Gastroesophageal sphincter (tissue), 4 donors: ENCODE measurements at regions not wholly inside any gene's neighbourhood (a gene's known extent, or its start where the extent isn't known, plus 50 kb on each side); places are given as distances from the start of the nearest gene placed in this dataset.

Source experiments
- ATAC-seq: fragments of 150-250 bp; one replicate; pipeline ENCODE4 v1.9.1; 2016; ENCODE audit warnings: mild to moderate bottlenecking, moderate library complexity
- H3K27ac ChIP-seq, 4 donors: fragments of 200-600 bp; sonication (generic) in 3 of 4; 1 replicate in 3 of 4; 2 replicates in 1 of 4; pipeline ENCODE4 v1.5.1; 2016 to 2019
- H3K27me3 ChIP-seq: fragments of 200-600 bp; sonication (generic); one replicate; pipeline ENCODE4 v1.5.1; 2019
- H3K36me3 ChIP-seq, 2 donors: fragments of 200-600 bp; sonication (generic); one replicate each; pipeline ENCODE4 v1.5.1; 2019; ENCODE audit warnings: control low read depth in 1 of 2
- H3K4me1 ChIP-seq, 3 donors: fragments of 200-600 bp; sonication (generic); 1 replicate in 2 of 3; 2 replicates in 1 of 3; pipeline ENCODE4 v1.5.1; 2016 to 2019; ENCODE audit warnings: control low read depth in 2 of 3
- H3K4me3 ChIP-seq, 2 donors: fragments of 200-600 bp; sonication (generic); one replicate each; pipeline ENCODE4 v1.5.1; 2019; ENCODE audit warnings: mild to moderate bottlenecking in 1 of 2, moderate library complexity in 1 of 2
- H3K9me3 ChIP-seq, 3 donors: fragments of 200-600 bp; sonication (generic); one replicate each; pipeline ENCODE4 v1.5.1; 2017 to 2019; ENCODE audit warnings: control low read depth in 2 of 3
- EP300 ChIP-seq: sonication (generic); formaldehyde crosslinking; IDR thresholded peaks from one replicate; pipeline ENCODE4 v1.6.1; 2017; ENCODE audit warnings: antibody characterized with exemption, mild to moderate bottlenecking
- POLR2A ChIP-seq, 2 donors: fragments of 450-650 bp; IDR thresholded peaks; one replicate each; pipeline ENCODE4 v1.6.1; 2017; ENCODE audit warnings: antibody characterized with exemption in 2 of 2, mild to moderate bottlenecking in 2 of 2, moderate library complexity in 1 of 2
- POLR2AphosphoS5 ChIP-seq: sonication (generic); formaldehyde crosslinking; IDR thresholded peaks from one replicate; pipeline ENCODE4 v1.6.1; 2017; ENCODE audit warnings: antibody characterized with exemption
- WGBS, 2 donors: methylation state at CpG; one replicate each; pipeline ENCODE4 v1.1.5; 2018; ENCODE audit warnings: low coverage in 1 of 2; 5-methylcytosine and 5-hydroxymethylcytosine counted together
- TF ChIP-seq, protein P1 (sequence below), 4 experiments: fragments of 200-600 bp in 2 of 4; fragments of 450-650 bp in 2 of 4; sonication (generic) in 1 of 4; IDR thresholded peaks; one replicate each; pipeline ENCODE4 v1.5.1; 2017 to 2019; ENCODE audit warnings: antibody characterized with exemption in 4 of 4, mild to moderate bottlenecking in 2 of 4, moderate library complexity in 2 of 4

DNA sequence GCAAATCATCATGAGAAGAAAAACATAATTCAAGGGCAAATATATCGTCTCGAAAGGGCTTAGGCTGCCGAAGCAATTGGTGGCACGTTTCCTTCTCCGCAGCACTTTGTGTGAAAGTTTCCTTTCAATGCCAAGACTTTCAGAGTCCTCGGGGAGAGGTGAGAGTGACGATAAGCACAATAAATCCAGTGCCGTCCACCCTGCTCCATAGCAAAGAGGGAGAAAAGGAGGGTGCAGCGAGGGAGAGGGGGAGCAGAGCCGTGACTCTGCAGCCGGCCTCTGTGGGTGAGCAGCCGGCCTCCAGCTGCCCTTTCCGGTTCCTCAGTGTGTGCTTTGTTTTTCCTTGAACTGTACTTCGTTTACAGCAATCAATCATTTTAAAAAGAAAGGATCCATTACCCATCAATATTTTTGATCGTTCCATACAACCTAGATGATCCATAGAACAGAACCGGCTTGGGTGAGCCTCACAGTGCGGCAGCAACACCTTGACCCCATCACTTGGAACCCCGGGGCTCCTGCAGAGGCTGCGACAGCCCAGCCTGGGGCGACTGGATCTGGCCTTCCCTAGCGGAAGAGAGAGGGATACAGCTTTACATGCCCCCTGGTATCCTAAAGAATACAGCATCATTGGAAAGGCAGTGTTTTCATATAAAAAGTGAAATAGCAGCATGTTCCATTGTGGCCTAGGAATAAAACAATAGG is 247.0 kb upstream of the IRX4 start:
- H3K27me3 ChIP-seq = peaks cover 37% of the 10 kb centered on the region
- ATAC-seq = no peak
- peaks cover 0 to 6% (median 0%) of the 10 kb centered on the region in 3 donors for H3K4me1 ChIP-seq
- 22 to 23% methylated on average over 13 to 14 of the region's 21 CpGs for WGBS, 2 donors
- no peaks in the 10 kb centered on the region for H3K36me3 ChIP-seq
- TF ChIP-seq POLR2AphosphoS5 (no peak), POLR2A (IDR thresholded peaks at IDR 0.05) (no peak), EP300 (no peak)
- TF ChIP-seq, protein P1, sequence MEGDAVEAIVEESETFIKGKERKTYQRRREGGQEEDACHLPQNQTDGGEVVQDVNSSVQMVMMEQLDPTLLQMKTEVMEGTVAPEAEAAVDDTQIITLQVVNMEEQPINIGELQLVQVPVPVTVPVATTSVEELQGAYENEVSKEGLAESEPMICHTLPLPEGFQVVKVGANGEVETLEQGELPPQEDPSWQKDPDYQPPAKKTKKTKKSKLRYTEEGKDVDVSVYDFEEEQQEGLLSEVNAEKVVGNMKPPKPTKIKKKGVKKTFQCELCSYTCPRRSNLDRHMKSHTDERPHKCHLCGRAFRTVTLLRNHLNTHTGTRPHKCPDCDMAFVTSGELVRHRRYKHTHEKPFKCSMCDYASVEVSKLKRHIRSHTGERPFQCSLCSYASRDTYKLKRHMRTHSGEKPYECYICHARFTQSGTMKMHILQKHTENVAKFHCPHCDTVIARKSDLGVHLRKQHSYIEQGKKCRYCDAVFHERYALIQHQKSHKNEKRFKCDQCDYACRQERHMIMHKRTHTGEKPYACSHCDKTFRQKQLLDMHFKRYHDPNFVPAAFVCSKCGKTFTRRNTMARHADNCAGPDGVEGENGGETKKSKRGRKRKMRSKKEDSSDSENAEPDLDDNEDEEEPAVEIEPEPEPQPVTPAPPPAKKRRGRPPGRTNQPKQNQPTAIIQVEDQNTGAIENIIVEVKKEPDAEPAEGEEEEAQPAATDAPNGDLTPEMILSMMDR (IDR thresholded peaks at IDR 0.05) = no peak
- H3K4me3 ChIP-seq = no peak overlapping the region
- no peak overlapping the region for H3K27ac ChIP-seq
- H3K9me3 ChIP-seq = no peaks in the 10 kb centered on the region

- WGBS, 2 donors = 34 to 36% methylated on average over 16 of the region's 21 CpGs
- peaks cover 0 to 2% (median 0%) of the 10 kb centered on the region in 3 donors for H3K9me3 ChIP-seq
Measured at GRCh38 chr5:2128686-2129355, 246.1 kb upstream of the IRX4 start.

DNA sequence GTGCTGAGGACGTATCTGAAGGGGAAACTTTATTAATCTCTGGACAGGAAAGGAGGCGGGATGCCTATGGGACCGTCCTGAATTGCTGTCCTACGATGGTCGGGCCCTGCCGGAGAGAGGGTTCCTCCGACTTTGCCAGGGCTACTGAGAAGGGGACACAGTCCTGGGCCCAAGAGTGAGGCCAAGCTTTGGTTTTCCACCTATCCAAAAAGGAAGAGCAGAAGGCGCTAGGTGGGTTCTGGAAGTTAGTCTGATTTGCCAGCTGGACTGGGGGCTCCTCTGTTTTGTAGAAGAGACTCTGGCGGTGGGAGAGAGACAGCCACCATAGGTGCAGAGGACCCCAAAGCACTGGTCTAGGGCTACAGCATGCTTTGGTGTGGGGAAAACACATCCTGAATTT is 243.8 kb upstream of the IRX4 start:
- Histone ChIP-seq H3K4me1 (peaks cover 0 to 6% (median 0%) of the 10 kb centered on the region in 3 donors), H3K9me3 (peaks cover 0 to 13% (median 0%) of the 10 kb centered on the region in 3 donors), H3K27ac (no peak overlapping the region), H3K27me3 (peaks cover 36% of the 10 kb centered on the region), H3K4me3 (no peak overlapping the region), H3K36me3 (no peaks in the 10 kb centered on the region)
- TF ChIP-seq, protein P1 (IDR thresholded peaks at IDR 0.05) = no peak
- TF ChIP-seq POLR2A (IDR thresholded peaks at IDR 0.05) (no peak), POLR2AphosphoS5 (no peak), EP300 (no peak)
- WGBS, 2 donors = 83 to 88% methylated on average over 6 to 7 of the region's 9 CpGs
- no peak for ATAC-seq

More at GRCh38 chr5:2128686-2129355, 246.1 kb upstream of the IRX4 start:
- H3K27me3 ChIP-seq = peaks cover 31% of the 10 kb centered on the region
- no peak overlapping the region for H3K4me3 ChIP-seq
- H3K27ac ChIP-seq = no peak overlapping the region
- H3K4me1 ChIP-seq = peaks cover 0 to 6% (median 0%) of the 10 kb centered on the region in 3 donors
- no peak for ATAC-seq
- H3K36me3 ChIP-seq = no peaks in the 10 kb centered on the region
- TF ChIP-seq, protein P1 (IDR thresholded peaks at IDR 0.05) = no peak
- TF ChIP-seq POLR2A (IDR thresholded peaks at IDR 0.05) (no peak), POLR2AphosphoS5 (no peak)

- ATAC-seq = no peak
- H3K36me3 ChIP-seq = no peaks in the 10 kb centered on the region
- peaks cover 0 to 13% (median 0%) of the 10 kb centered on the region in 3 donors for H3K9me3 ChIP-seq
- H3K27me3 ChIP-seq = peaks cover 36% of the 10 kb centered on the region
- H3K4me3 ChIP-seq = no peak overlapping the region
- TF ChIP-seq POLR2A (IDR thresholded peaks at IDR 0.05) = no peak
- TF ChIP-seq, protein P1 (IDR thresholded peaks at IDR 0.05) = no peak
- no peak for TF ChIP-seq EP300
- TF ChIP-seq POLR2AphosphoS5 = no peak
- H3K4me1 ChIP-seq = peaks cover 0 to 6% (median 0%) of the 10 kb centered on the region in 3 donors
- H3K27ac ChIP-seq = no peak overlapping the region
- WGBS, 2 donors = 72 to 94% methylated on average over 5 to 7 of the region's 7 CpGs
Measured at GRCh38 chr5:2125901-2126265, 243.2 kb upstream of the IRX4 start.
